ENCODE measurements at regions not wholly inside any gene's neighbourhood (a gene's known extent, or its start where the extent isn't known, plus 50 kb on each side); places are given as distances from the start of the nearest gene placed in this dataset.

DNA sequence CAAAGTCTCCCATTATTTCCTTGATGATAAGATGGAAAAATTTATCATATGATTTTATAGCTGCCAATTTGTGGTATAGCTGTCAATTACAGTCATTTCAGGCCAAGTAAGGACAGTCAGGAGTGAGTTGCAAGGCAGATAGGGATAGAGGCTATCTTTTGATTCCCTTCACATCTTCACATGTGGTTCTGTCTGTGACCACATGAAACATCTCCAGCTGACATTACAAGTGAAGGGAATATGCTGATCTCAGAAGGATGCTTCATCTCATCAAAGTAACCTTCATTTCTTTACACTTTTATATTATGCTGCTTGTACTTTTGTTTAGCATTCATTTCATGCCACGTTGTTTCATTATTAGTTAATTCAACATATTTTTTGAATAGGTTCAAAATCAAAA is 136.9 kb upstream of the CFAP20DC start:
- TF ChIP-seq, protein P1, sequence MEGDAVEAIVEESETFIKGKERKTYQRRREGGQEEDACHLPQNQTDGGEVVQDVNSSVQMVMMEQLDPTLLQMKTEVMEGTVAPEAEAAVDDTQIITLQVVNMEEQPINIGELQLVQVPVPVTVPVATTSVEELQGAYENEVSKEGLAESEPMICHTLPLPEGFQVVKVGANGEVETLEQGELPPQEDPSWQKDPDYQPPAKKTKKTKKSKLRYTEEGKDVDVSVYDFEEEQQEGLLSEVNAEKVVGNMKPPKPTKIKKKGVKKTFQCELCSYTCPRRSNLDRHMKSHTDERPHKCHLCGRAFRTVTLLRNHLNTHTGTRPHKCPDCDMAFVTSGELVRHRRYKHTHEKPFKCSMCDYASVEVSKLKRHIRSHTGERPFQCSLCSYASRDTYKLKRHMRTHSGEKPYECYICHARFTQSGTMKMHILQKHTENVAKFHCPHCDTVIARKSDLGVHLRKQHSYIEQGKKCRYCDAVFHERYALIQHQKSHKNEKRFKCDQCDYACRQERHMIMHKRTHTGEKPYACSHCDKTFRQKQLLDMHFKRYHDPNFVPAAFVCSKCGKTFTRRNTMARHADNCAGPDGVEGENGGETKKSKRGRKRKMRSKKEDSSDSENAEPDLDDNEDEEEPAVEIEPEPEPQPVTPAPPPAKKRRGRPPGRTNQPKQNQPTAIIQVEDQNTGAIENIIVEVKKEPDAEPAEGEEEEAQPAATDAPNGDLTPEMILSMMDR (conservative IDR thresholded peaks at IDR 0.05; ENCODE audit: low read depth, low read length) = no peak
- no peak for TF ChIP-seq EZH2 (IDR thresholded peaks at IDR 0.05; ENCODE audit: borderline replicate concordance, low read depth, low read length, poor library complexity, severe bottlenecking)
